ENCODE measurements at regions not wholly inside any gene's neighbourhood (a gene's known extent, or its start where the extent isn't known, plus 50 kb on each side); places are given as distances from the start of the nearest gene placed in this dataset.

- Mint-ChIP-seq H3K27me3 (ENCODE audit: low read depth) (no peaks in the 10 kb centered on the region; the same call in 1 of the 2 replicates), H3K4me1 (peaks cover 3% of the 10 kb centered on the region)
- POLR2A ChIA-PET = no interaction called here
Observed at GRCh38 chr10:2464483-2464882, 602.9 kb upstream of the PFKP start.

GRCh38 chr10:2463316-2463715 is 604.0 kb upstream of the PFKP start:
- POLR2A ChIA-PET = no interaction called here

More at GRCh38 chr10:2464483-2464882, 602.9 kb upstream of the PFKP start:
- no peak for DNase-seq (ENCODE audit: low spot score)
- Mint-ChIP-seq H3K4me3 (no peak overlapping the region), H3K9me3 (peaks cover 37% of the 10 kb centered on the region), H3K36me3 (peaks cover 26% of the 10 kb centered on the region), H3K27ac (no peak overlapping the region)
- no peak for ATAC-seq
- CTCF ChIA-PET = no interaction called here
- TF ChIP-seq MYBL2 (CRISPR knock-in tag; IDR thresholded peaks at IDR 0.05) (no peak), TCF7 (CRISPR knock-in tag; IDR thresholded peaks at IDR 0.05; ENCODE audit: low read depth) (no peak), PRRX2 (CRISPR knock-in tag; IDR thresholded peaks at IDR 0.05) (no peak), CBFB (CRISPR knock-in tag; IDR thresholded peaks at IDR 0.05; ENCODE audit: low read depth) (no peak), FOXK1 (CRISPR knock-in tag; IDR thresholded peaks at IDR 0.05) (no peak), ZBTB21 (CRISPR knock-in tag; IDR thresholded peaks at IDR 0.05; ENCODE audit: borderline replicate concordance) (no peak), ZNF281 (CRISPR knock-in tag; IDR thresholded peaks at IDR 0.05) (no peak), FOXJ3 (CRISPR knock-in tag; IDR thresholded peaks at IDR 0.05; ENCODE audit: borderline replicate concordance) (no peak), EMX1 (CRISPR knock-in tag; IDR thresholded peaks at IDR 0.05) (no peak), TEAD1 (CRISPR knock-in tag; IDR thresholded peaks at IDR 0.05) (no peak), NFE2L1 (CRISPR knock-in tag; IDR thresholded peaks at IDR 0.05) (no peak)
- TF ChIP-seq, protein P1, sequence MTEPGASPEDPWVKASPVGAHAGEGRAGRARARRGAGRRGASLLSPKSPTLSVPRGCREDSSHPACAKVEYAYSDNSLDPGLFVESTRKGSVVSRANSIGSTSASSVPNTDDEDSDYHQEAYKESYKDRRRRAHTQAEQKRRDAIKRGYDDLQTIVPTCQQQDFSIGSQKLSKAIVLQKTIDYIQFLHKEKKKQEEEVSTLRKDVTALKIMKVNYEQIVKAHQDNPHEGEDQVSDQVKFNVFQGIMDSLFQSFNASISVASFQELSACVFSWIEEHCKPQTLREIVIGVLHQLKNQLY (CRISPR knock-in tag; IDR thresholded peaks at IDR 0.05) = no peak
- TF ChIP-seq, protein P2, sequence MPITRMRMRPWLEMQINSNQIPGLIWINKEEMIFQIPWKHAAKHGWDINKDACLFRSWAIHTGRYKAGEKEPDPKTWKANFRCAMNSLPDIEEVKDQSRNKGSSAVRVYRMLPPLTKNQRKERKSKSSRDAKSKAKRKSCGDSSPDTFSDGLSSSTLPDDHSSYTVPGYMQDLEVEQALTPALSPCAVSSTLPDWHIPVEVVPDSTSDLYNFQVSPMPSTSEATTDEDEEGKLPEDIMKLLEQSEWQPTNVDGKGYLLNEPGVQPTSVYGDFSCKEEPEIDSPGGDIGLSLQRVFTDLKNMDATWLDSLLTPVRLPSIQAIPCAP (CRISPR knock-in tag; IDR thresholded peaks at IDR 0.05) = no peak
- TF ChIP-seq, protein P3, sequence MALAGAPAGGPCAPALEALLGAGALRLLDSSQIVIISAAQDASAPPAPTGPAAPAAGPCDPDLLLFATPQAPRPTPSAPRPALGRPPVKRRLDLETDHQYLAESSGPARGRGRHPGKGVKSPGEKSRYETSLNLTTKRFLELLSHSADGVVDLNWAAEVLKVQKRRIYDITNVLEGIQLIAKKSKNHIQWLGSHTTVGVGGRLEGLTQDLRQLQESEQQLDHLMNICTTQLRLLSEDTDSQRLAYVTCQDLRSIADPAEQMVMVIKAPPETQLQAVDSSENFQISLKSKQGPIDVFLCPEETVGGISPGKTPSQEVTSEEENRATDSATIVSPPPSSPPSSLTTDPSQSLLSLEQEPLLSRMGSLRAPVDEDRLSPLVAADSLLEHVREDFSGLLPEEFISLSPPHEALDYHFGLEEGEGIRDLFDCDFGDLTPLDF (CRISPR knock-in tag; IDR thresholded peaks at IDR 0.05) = no peak

More at GRCh38 chr10:2463316-2463715, 604.0 kb upstream of the PFKP start:
- peaks cover 3% of the 10 kb centered on the region for H3K4me1 Mint-ChIP-seq
- no peak overlapping the region for H3K4me3 Mint-ChIP-seq
- H3K27ac Mint-ChIP-seq = no peak overlapping the region
- peaks cover 46% of the 10 kb centered on the region for H3K9me3 Mint-ChIP-seq
- no peak for DNase-seq (ENCODE audit: low spot score)
- TF ChIP-seq ZNF512 (CRISPR knock-in tag; IDR thresholded peaks at IDR 0.05; ENCODE audit: borderline replicate concordance) (no peak), NFATC4 (CRISPR knock-in tag; IDR thresholded peaks at IDR 0.05) (no peak), ATF3 (CRISPR knock-in tag; conservative IDR thresholded peaks at IDR 0.05) (no peak), GABPB1 (CRISPR knock-in tag; IDR thresholded peaks at IDR 0.05) (no peak), SOX15 (CRISPR knock-in tag; IDR thresholded peaks at IDR 0.05) (no peak), TEAD4 (CRISPR knock-in tag; IDR thresholded peaks at IDR 0.05) (no peak)
- TF ChIP-seq, protein P4, sequence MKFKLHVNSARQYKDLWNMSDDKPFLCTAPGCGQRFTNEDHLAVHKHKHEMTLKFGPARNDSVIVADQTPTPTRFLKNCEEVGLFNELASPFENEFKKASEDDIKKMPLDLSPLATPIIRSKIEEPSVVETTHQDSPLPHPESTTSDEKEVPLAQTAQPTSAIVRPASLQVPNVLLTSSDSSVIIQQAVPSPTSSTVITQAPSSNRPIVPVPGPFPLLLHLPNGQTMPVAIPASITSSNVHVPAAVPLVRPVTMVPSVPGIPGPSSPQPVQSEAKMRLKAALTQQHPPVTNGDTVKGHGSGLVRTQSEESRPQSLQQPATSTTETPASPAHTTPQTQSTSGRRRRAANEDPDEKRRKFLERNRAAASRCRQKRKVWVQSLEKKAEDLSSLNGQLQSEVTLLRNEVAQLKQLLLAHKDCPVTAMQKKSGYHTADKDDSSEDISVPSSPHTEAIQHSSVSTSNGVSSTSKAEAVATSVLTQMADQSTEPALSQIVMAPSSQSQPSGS (CRISPR knock-in tag; IDR thresholded peaks at IDR 0.05; ENCODE audit: borderline replicate concordance, low read depth) = no peak
- no peaks in the 10 kb centered on the region; the same call in 1 of the 2 replicates for H3K27me3 Mint-ChIP-seq (ENCODE audit: low read depth)
- CTCF ChIA-PET = no interaction called here
- peaks cover 26% of the 10 kb centered on the region for H3K36me3 Mint-ChIP-seq
- ATAC-seq = no peak
